B cell (primary cell): ENCODE measurements at regions not wholly inside any gene's neighbourhood (a gene's known extent, or its start where the extent isn't known, plus 50 kb on each side); places are given as distances from the start of the nearest gene placed in this dataset.
"Not testable (repeated sequence)": the region's sequence is repeated elsewhere in the genome, so short reads cannot be mapped to it uniquely, and the experiment has no call there.

Experiments used
- ATAC-seq: fragments of 200-7000 bp; cut with Tn5 transposase; one replicate; pipeline ENCODE4 v1.10.0; 2021; ENCODE audit warnings: low read depth, mild to moderate bottlenecking, moderate number of reproducible peaks, moderate library complexity
- CTCF ChIA-PET: fragments of 350-600 bp; sonication (Branson Sonifier 250); formaldehyde crosslinking; loops from one replicate; lab custom pipeline; 2021; ENCODE audit warnings: antibody characterized with exemption, inconsistent platforms; lab: Charles Lee
- POLR2A ChIA-PET: fragments of 350-600 bp; sonication (Branson Sonifier 250); formaldehyde crosslinking; loops from one replicate; lab custom pipeline; 2021; ENCODE audit warnings: antibody characterized with exemption; lab: Charles Lee
- DNase-seq: peaks from one replicate; pipeline ENCODE4 v3.0.0; 2013
- H2AFZ ChIP-seq: 2 replicates; pipeline ENCODE4 v1.6.1; 2012; ENCODE audit warnings: mild to moderate bottlenecking, low read depth, low read length; ENCODE audit not compliant: insufficient read depth, poor library complexity, severe bottlenecking
- H3K27ac ChIP-seq, 2 donors: 1 replicate in 1 of 2; 2 replicates in 1 of 2; pipeline ENCODE4 v1.5.1; 2012 to 2013; ENCODE audit warnings: low read length in 2 of 2, mild to moderate bottlenecking in 2 of 2, moderate library complexity in 1 of 2
- H3K27me3 ChIP-seq, 4 experiments: fragments of 200-600 bp in 1 of 4; sonication (generic) in 1 of 4; replicated peaks in 1 of 4; 1 replicate in 2 of 4; 2 replicates in 2 of 4; pipeline versions ENCODE4 v1.6.1 to v1.7.0; 2013 to 2016; ENCODE audit warnings: low read length in 3 of 4, mild to moderate bottlenecking in 2 of 4, mixed read lengths in 1 of 4, moderate library complexity in 1 of 4; ENCODE audit not compliant: insufficient read depth in 4 of 4, control insufficient read depth in 3 of 4; ENCODE audit errors: control extremely low read depth in 1 of 4
- H3K36me3 ChIP-seq, 2 experiments: replicated peaks in 1 of 2; 1 replicate in 1 of 2; 2 replicates in 1 of 2; pipeline versions ENCODE4 v1.6.1 to v1.7.1; 2013; ENCODE audit warnings: low read length in 1 of 2; ENCODE audit not compliant: insufficient read depth in 2 of 2, control insufficient read depth in 1 of 2; ENCODE audit errors: control extremely low read depth in 1 of 2, extremely low read depth in 1 of 2
- H3K4me1 ChIP-seq, 2 donors: fragments of 200-600 bp in 1 of 2; sonication (generic) in 1 of 2; 1 replicate in 1 of 2; 2 replicates in 1 of 2; pipeline versions ENCODE4 v1.5.1 to v1.6.1; 2013 to 2017; ENCODE audit warnings: low read length in 2 of 2; ENCODE audit not compliant: control insufficient read depth in 2 of 2, insufficient read depth in 2 of 2
- H3K4me2 ChIP-seq: replicated peaks from 2 replicates; pipeline ENCODE3; 2012; ENCODE audit warnings: mild to moderate bottlenecking, low read depth, low read length; ENCODE audit not compliant: poor library complexity, severe bottlenecking
- H3K4me3 ChIP-seq, 5 experiments: fragments of 200-600 bp in 1 of 5; sonication (generic) in 1 of 5; 1 replicate in 3 of 5; 2 replicates in 2 of 5; pipeline versions ENCODE4 v1.5.1 to v1.7.0; 2011 to 2016; ENCODE audit warnings: low read length in 4 of 5, mild to moderate bottlenecking in 4 of 5, low read depth in 2 of 5, control low read depth in 1 of 5, moderate library complexity in 1 of 5; ENCODE audit not compliant: insufficient read depth in 1 of 5; ENCODE audit errors: control extremely low read depth in 1 of 5, extremely low read depth in 1 of 5
- H3K79me2 ChIP-seq: fragments of 200-600 bp; sonication (generic); one replicate; pipeline ENCODE4 v1.6.0; 2016; ENCODE audit warnings: low read length; ENCODE audit not compliant: control insufficient read depth, insufficient read depth
- H3K9ac ChIP-seq: fragments of 200-600 bp; sonication (generic); 2 replicates; pipeline ENCODE4 v1.6.1; 2017; ENCODE audit warnings: mild to moderate bottlenecking, low read length, moderate library complexity
- H3K9me3 ChIP-seq, 3 donors: one replicate each; pipeline versions ENCODE4 v1.6.1 to v1.7.1; 2013; ENCODE audit warnings: low read length in 2 of 3; ENCODE audit not compliant: control insufficient read depth in 2 of 3, insufficient read depth in 1 of 3; ENCODE audit errors: control extremely low read depth in 1 of 3
- H4K20me1 ChIP-seq: 2 replicates; pipeline ENCODE4 v1.6.0; 2012; ENCODE audit warnings: mild to moderate bottlenecking, low read length; ENCODE audit not compliant: insufficient read depth, control insufficient read depth, poor library complexity, severe bottlenecking
- H3K27ac Mint-ChIP-seq: one replicate; pipeline ENCODE4 v1.8.0; 2021; ENCODE audit warnings: mixed read lengths
- H3K27me3 Mint-ChIP-seq: one replicate; pipeline ENCODE4 v1.8.0; 2021; ENCODE audit warnings: mixed read lengths
- H3K4me1 Mint-ChIP-seq: one replicate; pipeline ENCODE4 v1.8.0; 2021; ENCODE audit warnings: mixed read lengths
- H3K4me3 Mint-ChIP-seq: one replicate; pipeline ENCODE4 v1.8.0; 2021; ENCODE audit warnings: mixed read lengths
- H3K9me3 Mint-ChIP-seq: one replicate; pipeline ENCODE4 v1.8.0; 2022; ENCODE audit warnings: mixed read lengths; ENCODE audit not compliant: insufficient read depth
- EZH2 ChIP-seq: IDR thresholded peaks from 2 replicates; pipeline ENCODE4 v1.6.1; 2012; ENCODE audit warnings: borderline replicate concordance, low read depth, mild to moderate bottlenecking, moderate library complexity, low read length; ENCODE audit not compliant: insufficient read depth, poor library complexity, severe bottlenecking
- WGBS: methylation state at CpG from one replicate; pipeline ENCODE4 v1.1.5; 2013; ENCODE audit warnings: missing lambda C conversion rate; ENCODE audit not compliant: insufficient coverage; 5-methylcytosine and 5-hydroxymethylcytosine counted together
- intact Hi-C: fragments of 100-400 bp; cut with micrococcal nuclease; formaldehyde crosslinking; loops from one replicate; pipeline ENCODE4 v1.10.0; 2022
- TF ChIP-seq, protein P1 (sequence below): fragments of 200-600 bp; IDR thresholded peaks from one replicate; pipeline ENCODE4 v1.8.0; 2022; ENCODE audit warnings: antibody characterized with exemption, mild to moderate bottlenecking

DNA sequence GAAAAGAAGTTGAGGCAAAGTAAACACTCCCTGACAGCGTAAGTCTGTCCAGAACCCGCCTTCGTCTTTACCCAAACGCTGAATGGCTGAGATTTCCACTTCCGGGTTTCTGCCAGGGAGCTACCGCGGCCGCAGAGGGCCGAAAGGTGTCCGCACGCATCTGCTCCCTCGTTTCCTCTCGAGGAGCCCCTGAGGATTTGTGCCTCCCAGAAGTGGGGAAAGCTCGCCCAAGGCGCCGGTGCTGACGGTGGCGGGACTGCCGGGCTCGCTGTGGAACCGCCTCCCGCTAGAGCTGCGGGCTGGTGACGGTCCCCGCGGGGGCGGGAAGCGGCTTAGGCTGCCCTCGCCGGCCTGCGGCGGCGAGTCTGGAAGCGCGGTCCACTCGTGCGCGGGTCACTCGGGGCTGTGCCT, 1760.2 kb upstream of the DEFB115 start:
- Histone ChIP-seq H3K27ac (no peak overlapping the region), H2AFZ (no peak overlapping the region), H3K4me1 (no peaks in the 10 kb centered on the region), H3K27me3 (no peaks in the 10 kb centered on the region), H3K4me3 (no peak overlapping the region), H3K36me3 (no peaks in the 10 kb centered on the region), H4K20me1 (no peaks in the 10 kb centered on the region), H3K79me2 (no peaks in the 10 kb centered on the region), H3K9ac (no peak overlapping the region), H3K4me2 (no peak overlapping the region), H3K9me3 (peaks cover 0 to 14% (median 2%) of the 10 kb centered on the region in 3 donors)
- no peaks in the 10 kb centered on the region for H3K27me3 Mint-ChIP-seq
- no peak overlapping the region for H3K4me3 Mint-ChIP-seq
- ATAC-seq (no peak), DNase-seq (peak; percentile 28)
- TF ChIP-seq, protein P1, sequence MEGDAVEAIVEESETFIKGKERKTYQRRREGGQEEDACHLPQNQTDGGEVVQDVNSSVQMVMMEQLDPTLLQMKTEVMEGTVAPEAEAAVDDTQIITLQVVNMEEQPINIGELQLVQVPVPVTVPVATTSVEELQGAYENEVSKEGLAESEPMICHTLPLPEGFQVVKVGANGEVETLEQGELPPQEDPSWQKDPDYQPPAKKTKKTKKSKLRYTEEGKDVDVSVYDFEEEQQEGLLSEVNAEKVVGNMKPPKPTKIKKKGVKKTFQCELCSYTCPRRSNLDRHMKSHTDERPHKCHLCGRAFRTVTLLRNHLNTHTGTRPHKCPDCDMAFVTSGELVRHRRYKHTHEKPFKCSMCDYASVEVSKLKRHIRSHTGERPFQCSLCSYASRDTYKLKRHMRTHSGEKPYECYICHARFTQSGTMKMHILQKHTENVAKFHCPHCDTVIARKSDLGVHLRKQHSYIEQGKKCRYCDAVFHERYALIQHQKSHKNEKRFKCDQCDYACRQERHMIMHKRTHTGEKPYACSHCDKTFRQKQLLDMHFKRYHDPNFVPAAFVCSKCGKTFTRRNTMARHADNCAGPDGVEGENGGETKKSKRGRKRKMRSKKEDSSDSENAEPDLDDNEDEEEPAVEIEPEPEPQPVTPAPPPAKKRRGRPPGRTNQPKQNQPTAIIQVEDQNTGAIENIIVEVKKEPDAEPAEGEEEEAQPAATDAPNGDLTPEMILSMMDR, result no peak
- TF ChIP-seq EZH2, result no peak
- intact Hi-C loops, result no loop called here
- no peaks in the 10 kb centered on the region for H3K9me3 Mint-ChIP-seq
- H3K4me1 Mint-ChIP-seq, result no peaks in the 10 kb centered on the region
- H3K27ac Mint-ChIP-seq, result no peak overlapping the region
- ChIA-PET CTCF (no interaction called here), POLR2A (no interaction called here)
- WGBS, result 60% methylated on average over 39 of the region's 39 CpGs

- H3K36me3 ChIP-seq, ATAC-seq, H3K4me2 ChIP-seq, H3K79me2 ChIP-seq, H3K27ac Mint-ChIP-seq, H3K4me3 ChIP-seq, H3K9ac ChIP-seq, H4K20me1 ChIP-seq, H3K4me3 Mint-ChIP-seq, H2AFZ ChIP-seq, H3K4me1 ChIP-seq, intact Hi-C loops, H3K27ac ChIP-seq, H3K27me3 Mint-ChIP-seq, H3K27me3 ChIP-seq, H3K9me3 Mint-ChIP-seq, H3K4me1 Mint-ChIP-seq, POLR2A ChIA-PET, CTCF ChIA-PET: not testable (repeated sequence)
- 68% methylated on average over 18 of the region's 18 CpGs for WGBS
- peaks cover 0 to 14% (median 2%) of the 10 kb centered on the region in 3 donors for H3K9me3 ChIP-seq
- peak; percentile 6 for DNase-seq
Measured at GRCh38 chr20:29497684-29498083, 1759.8 kb upstream of the DEFB115 start.

DNA sequence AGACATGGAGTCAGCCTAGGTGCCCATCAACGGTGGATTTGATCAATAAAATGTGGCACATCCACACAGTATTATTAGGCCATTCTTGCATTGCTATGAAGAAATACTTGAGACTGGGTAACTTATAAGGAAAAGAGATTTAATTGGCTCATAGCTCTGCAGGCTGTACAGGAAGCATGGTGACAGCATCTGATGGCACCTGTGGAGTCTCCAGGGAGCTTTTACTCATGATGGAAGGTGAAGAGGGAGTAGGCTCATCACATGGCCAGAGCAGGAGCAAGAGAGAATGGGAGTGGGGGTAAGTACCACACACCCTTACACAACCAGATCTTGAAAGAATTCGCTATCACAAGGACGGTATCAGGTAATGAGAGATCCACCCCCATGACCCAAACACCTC, 1756.7 kb upstream of the DEFB115 start:
- intact Hi-C loops, H3K27me3 ChIP-seq, H3K4me3 ChIP-seq, H3K4me2 ChIP-seq, H3K27me3 Mint-ChIP-seq, H3K36me3 ChIP-seq, H3K79me2 ChIP-seq, H2AFZ ChIP-seq, H3K27ac ChIP-seq, H4K20me1 ChIP-seq, H3K4me3 Mint-ChIP-seq, POLR2A ChIA-PET, H3K9me3 Mint-ChIP-seq, H3K9ac ChIP-seq, H3K4me1 Mint-ChIP-seq, H3K4me1 ChIP-seq, H3K27ac Mint-ChIP-seq, CTCF ChIA-PET, ATAC-seq: not testable (repeated sequence)
- WGBS, result 85% methylated on average over 2 of the region's 3 CpGs
- peak; percentile 8 for DNase-seq
- peaks cover 0 to 14% (median 0%) of the 10 kb centered on the region in 3 donors for H3K9me3 ChIP-seq
